ENCODE measurements at regions not wholly inside any gene's neighbourhood (a gene's known extent, or its start where the extent isn't known, plus 50 kb on each side); places are given as distances from the start of the nearest gene placed in this dataset.

- no peak for DNase-seq (ENCODE audit: low spot score)
Measured at GRCh38 chr7:33701189-33701740, 204.1 kb upstream of the BMPER start.

DNA sequence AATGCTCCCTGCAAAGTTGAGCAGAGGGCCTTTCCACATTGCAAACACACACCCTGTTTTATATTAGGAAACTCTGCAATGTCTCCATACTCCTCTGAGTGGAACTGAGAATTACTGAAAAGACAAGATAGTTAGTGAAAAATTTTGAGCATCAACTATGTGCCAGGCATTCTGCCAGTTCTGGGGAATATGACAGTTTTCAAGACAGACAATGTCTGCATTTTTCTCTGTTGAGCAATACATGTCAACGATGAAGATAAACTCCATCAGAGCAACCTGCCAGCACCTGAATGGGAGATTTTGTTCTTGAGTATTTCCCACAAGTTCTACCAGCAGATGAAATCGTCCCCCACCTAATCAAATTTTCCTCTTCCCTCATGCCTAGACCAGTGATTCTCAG is 203.4 kb upstream of the BMPER start:
- DNase-seq (ENCODE audit: low spot score): no peak

GRCh38 chr7:33702514-33703054 is 202.8 kb upstream of the BMPER start:
- no peak for DNase-seq (ENCODE audit: low spot score)

- no peak for DNase-seq (ENCODE audit: low spot score)
Measured at GRCh38 chr7:33705333-33705833, 200.0 kb upstream of the BMPER start.

- no peak for DNase-seq (ENCODE audit: low spot score)
Measured at GRCh38 chr7:33706186-33706585, 199.2 kb upstream of the BMPER start.

GRCh38 chr7:33706771-33707200 is 198.6 kb upstream of the BMPER start:
- no peak for DNase-seq (ENCODE audit: low spot score)

DNA sequence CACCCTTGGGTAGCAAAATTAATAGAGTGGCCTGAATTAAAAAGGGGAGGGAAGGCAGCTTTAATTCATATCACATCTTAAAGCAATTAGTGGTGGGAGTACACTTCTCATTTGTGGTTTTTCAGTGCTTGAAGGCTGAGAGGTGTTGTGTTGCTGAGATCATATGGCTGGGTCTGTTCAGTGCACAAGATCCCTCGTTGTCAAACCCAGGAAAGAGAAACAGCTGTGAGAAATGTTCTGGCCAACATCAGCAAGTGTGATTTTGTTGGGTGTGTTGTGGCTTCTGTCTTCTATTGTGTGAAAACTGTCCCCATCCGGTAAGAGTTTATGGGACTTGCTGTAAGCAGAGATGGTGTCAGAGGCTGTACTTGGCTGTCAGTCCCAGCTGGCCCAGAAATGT is 197.9 kb upstream of the BMPER start:
- no peak for DNase-seq (ENCODE audit: low spot score)

DNA sequence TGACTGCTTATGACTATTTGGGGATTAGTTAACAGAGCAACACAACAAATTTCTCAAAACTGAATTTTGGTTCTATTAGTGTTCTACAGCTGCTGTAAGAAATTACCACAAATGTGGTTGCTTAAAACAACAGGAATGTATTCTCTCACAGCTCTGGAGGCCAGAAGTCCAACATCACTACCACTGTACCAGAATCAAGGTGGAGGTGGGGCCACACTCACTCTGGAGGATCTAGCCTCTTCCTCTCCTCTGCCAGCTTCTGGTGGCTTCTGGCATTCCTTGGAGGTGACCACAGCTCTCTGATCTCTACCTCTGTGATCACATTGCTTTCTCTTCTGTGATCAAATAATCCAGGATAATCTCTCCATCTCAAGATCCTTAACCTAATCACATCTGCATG is 194.7 kb upstream of the BMPER start:
- no peak for DNase-seq (ENCODE audit: low spot score)

- no peak for DNase-seq (ENCODE audit: low spot score)
Measured at GRCh38 chr7:33711231-33712019, 193.9 kb upstream of the BMPER start.

DNA sequence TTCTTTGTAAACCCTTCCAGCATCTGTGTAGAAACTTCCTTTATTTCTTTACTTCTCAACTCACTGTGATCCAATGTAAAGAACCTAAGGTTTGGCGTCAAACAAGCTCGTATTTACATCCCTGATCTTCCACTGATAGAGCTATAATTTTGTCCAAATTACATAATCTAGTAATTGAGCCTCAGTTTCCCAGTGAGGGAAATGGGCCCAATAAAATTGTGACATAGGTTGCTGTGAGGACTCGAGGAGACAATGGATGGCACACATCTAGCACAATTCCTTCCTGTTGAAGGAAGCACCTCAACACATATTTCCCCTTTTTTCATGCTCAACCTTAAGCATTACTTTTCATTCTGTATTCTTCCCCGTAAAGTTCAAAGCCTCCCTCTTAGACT is 193.3 kb upstream of the BMPER start:
- no peak for DNase-seq (ENCODE audit: low spot score)

DNA sequence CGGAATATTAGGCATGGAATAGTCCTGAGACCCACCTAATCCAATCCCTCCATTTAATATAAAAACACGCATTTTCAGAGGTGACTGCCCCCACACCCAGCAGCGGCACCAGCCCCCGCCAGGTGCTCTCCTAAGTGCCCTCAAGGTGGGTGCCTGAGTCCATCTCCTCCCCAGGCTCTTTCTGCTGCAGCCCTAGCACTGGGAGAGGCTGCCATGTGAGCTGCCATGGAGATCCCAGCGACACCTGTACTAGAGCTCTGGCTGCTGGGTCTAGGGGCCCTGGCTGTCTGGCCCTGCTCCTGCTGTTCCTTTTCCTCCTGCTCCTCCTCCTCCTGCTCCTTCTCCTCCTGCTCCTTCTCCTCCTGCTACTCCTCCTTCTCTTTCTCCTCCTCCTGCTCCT is 191.1 kb upstream of the BMPER start:
- no peak for DNase-seq (ENCODE audit: low spot score)

- DNase-seq (ENCODE audit: low spot score): peak; percentile 51
Measured at GRCh38 chr7:33716581-33717477, 188.5 kb upstream of the BMPER start.

DNA sequence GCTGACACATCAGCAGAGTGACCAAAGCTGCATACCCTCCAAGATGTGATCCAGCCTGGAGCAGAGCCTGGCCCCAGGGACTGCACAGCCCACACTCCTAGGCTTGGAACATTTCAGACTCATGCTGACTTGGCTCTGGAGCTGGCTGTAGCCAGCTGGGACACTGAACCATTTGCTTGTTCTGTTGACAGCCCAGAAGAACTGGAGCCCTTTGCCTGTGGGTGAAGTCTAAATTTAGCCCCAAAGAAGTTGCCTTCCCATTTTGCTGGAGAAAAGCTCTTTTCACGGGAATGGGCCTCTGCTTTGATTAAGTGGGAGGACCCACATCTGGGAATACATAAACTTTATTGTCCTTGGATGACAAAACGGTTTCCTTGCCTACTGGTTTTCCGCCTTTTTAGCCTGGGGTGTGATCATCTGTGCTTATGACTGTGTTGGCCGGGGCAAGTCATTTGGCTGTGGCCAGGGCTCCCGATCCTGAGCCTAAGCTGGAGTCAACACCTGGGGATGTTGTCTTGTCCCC is 186.2 kb upstream of the BMPER start:
- no peak for DNase-seq (ENCODE audit: low spot score)

DNA sequence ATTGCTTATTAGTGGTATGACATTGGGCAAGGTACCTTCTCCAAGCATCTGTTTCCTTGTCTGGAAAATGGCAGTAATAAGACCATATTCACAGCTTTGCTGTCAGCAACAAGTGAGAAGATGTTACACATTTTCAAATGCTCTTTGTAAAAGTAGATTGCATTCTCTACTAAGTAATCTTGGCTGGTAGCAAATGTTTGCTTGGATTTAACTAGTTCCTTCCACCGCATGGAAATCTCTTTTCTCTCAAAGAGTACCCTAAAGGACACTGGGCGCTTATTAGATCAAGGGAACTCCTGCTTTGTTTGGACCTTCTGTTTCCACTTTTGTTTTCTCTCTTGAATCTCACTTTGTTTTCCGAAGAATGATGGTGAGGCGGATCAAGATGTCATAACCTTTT is 185.2 kb upstream of the BMPER start:
- DNase-seq (ENCODE audit: low spot score): no peak

DNA sequence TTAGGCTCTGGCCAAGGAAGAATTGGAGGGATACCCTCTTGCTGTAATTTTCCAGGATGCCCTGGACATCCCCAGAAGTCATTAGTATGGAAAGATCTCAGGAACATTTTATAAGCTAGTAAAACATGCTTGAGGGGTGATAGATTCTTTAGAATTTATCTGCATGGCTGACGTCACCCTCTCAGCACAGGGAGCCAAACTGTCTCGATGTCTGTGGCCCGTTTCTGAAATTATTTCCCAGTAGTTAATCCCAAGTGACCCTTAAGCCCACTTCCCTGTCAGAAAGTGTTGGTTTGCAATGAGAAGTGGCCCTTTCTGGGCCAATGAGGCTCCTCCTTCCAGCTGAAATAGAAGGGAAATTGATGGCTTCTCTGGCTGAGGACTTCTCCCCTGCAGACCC is 184.5 kb upstream of the BMPER start:
- DNase-seq (ENCODE audit: low spot score): no peak

DNA sequence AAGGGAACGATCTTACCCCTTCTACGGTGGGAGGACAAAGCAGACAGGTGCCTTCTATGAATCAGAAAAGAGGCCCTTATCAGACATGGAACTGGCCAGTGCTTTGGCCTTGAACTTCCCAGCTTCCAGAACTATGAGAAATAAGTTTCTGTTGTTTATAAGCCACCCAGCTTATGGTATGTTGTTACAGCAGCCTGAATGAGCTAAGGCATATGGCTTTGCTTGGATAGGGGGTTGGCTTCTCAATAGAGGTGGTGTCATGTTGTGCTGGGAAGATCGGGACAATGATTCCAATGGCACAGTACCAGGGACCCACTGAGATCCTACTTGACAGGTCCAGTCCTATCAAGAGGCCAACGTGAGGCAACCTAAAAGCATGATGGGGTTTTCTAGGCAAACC is 183.4 kb upstream of the BMPER start:
- DNase-seq (ENCODE audit: low spot score): no peak

DNA sequence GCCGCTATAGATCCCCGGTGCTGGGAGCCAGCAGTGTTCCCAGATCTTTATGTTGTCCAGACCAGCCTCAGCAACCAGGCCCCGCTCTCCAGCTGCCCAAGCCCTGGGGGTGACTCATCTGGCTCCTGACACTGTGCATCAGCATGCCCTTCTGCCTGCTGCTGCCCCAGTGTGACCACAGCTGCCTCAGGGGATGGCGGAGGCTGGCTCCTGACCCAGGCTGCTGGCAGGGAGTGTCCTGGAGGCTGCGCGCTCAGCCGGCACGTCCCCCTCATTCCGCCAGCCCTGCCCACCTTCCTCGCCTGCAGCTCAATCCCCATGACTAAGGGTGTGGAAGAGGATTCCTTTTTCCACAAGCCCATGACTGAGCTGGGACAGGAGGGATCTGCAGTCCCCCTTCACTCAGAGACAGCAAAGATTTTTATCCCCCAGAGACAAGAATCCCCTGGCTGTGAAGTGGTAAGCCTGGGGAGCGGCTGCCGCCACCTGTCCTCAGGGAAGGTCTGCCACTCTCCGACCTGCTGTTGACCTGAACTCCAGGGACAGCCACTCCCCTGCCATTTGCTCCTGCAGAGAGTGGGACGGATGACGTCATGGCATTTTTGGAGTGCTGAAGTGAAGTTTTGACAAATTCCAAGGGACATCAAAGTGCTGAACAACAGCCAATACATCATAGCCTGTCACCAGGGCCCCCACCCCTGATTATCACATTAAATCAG is 182.8 kb upstream of the BMPER start:
- no peak for DNase-seq (ENCODE audit: low spot score)

- no peak for DNase-seq (ENCODE audit: low spot score)
Measured at GRCh38 chr7:33724201-33724600, 181.1 kb upstream of the BMPER start.

DNA sequence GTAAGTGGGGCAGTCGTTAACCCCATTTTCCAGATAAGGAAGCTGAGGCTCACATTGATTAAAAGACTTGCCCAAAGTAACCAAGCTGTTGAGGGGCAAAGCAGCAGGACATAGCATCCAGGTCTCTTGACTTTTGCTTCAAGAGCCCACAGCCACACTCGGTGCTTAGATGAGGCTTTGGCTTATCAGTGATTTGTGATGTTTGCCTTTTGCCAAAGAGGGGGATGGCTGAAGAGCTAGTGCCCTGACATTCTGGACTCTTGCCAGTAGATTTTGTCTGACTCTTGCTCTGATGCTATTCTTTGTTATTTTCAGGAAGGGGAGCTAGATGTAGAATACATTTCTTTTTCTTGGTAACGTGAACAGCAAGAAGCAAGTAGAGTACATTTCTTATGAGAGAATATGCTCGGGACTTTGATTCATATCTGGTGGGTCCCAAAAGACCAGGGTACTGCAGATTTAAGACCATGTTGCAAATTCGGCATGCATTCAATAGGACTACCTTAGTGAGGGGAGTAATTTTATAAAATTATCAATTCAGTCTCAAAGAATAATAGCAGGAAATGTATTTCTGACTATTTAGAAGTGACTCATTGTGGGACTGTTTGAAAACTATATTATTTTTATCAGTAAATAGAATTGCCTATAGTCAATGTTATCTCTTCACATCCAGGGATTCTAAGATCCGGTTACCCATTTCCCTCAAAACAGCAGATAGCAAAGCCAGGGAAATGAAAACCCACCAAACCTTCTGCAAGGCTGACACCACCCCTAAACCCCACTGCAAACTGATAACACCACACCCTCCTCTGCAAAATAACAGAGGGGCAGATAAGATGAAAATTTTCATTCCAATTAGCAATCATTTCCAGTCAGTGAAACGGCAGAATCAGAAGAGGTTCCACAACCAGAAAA is 180.0 kb upstream of the BMPER start:
- no peak for DNase-seq (ENCODE audit: low spot score)

GRCh38 chr7:33726582-33726981 is 178.8 kb upstream of the BMPER start:
- no peak for DNase-seq (ENCODE audit: low spot score)

DNA sequence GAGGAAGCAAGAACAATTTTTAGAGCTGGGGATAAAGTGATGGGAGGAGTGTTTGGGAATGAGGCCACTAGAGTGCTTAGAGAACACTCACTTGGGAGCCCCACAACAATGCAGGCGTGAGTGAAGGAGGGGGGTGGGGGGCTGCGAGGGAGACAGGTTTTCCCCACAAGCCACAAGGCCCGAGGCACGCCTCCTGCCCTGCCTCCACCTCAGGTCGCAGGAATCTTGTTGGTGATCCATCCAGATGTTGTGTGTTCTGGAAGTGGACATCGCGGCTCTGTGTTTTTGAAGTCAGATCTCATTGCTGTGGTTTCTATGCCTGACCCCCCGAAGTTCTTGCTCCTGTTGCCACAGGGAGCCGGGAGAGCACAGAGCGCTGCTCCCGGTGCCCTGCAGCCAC is 178.0 kb upstream of the BMPER start:
- no peak for DNase-seq (ENCODE audit: low spot score)
